ENCODE measurements at regions not wholly inside any gene's neighbourhood (a gene's known extent, or its start where the extent isn't known, plus 50 kb on each side); places are given as distances from the start of the nearest gene placed in this dataset.

- no peak for TF ChIP-seq CTCF (IDR thresholded peaks at IDR 0.05)
- TF ChIP-seq EP300 (IDR thresholded peaks at IDR 0.05), result no peak
- no peak for TF ChIP-seq POLR2A (IDR thresholded peaks at IDR 0.05; ENCODE audit: low read depth)
Observed at GRCh38 chr1:96358057-96358456, 363.5 kb upstream of the PTBP2 start.
